HL-60 (cell line): ENCODE measurements at regions not wholly inside any gene's neighbourhood (a gene's known extent, or its start where the extent isn't known, plus 50 kb on each side); places are given as distances from the start of the nearest gene placed in this dataset.

Source experiments
- CTCF ChIP-seq: IDR thresholded peaks from one replicate; pipeline ENCODE4 v1.5.1; 2011; ENCODE audit warnings: low read length, control low read depth, inconsistent platforms; ENCODE audit not compliant: insufficient read depth
- POLR2AphosphoS5 ChIP-seq: IDR thresholded peaks from 2 replicates; pipeline ENCODE4 v1.6.1; 2012; ENCODE audit warnings: low read depth
- REST ChIP-seq: IDR thresholded peaks from 2 replicates; pipeline ENCODE4 v1.6.1; 2012; ENCODE audit warnings: low read depth; ENCODE audit not compliant: insufficient replicate concordance

- TF ChIP-seq CTCF (no peak), POLR2AphosphoS5 (no peak), REST (no peak)
These were observed 232.2 kb downstream of the TMA16 start for GRCh38 chr4:163726641-163727040.
